Mucosa of descending colon (tissue), 3 donors: ENCODE measurements at regions not wholly inside any gene's neighbourhood (a gene's known extent, or its start where the extent isn't known, plus 50 kb on each side); places are given as distances from the start of the nearest gene placed in this dataset.
A peak's percentile ranks its signal among the peaks of the same experiment; 100 is the strongest.
"Not testable (repeated sequence)": the region's sequence is repeated elsewhere in the genome, so short reads cannot be mapped to it uniquely, and the experiment has no call there.

Experiments
- ATAC-seq: fragments of 200-7000 bp; cut with Tn5 transposase; one replicate; pipeline ENCODE4 v1.9.1; 2020; ENCODE audit warnings: mild to moderate bottlenecking, moderate library complexity
- DNase-seq, 3 donors: peaks; one replicate each; pipeline ENCODE4 v3.0.0-alpha.2; 2020
- H3K36me3 ChIP-seq: fragments of 200-600 bp; one replicate; pipeline ENCODE4 v1.8.0; 2021; ENCODE audit warnings: low read depth, mild to moderate bottlenecking
- H3K4me1 ChIP-seq: fragments of 200-600 bp; one replicate; pipeline ENCODE4 v1.8.0; 2021; ENCODE audit warnings: low read depth, mild to moderate bottlenecking
- H3K4me3 ChIP-seq: fragments of 200-600 bp; one replicate; pipeline ENCODE4 v1.8.0; 2021; ENCODE audit warnings: mild to moderate bottlenecking
- H3K9me3 ChIP-seq: fragments of 200-600 bp; one replicate; pipeline ENCODE4 v1.8.0; 2021; ENCODE audit warnings: mild to moderate bottlenecking
- intact Hi-C, 2 donors: fragments of 100-400 bp; cut with DNase I in 1 of 2; cut with micrococcal nuclease in 1 of 2; formaldehyde crosslinking; loops; one replicate each; pipeline versions ENCODE4 v1.11.0 to v1.11.1; 2022; cut with DNase I, micrococcal nuclease
- TF ChIP-seq, protein P1 (sequence below): fragments of 200-600 bp; IDR thresholded peaks from one replicate; pipeline ENCODE4 v1.8.0; 2022; ENCODE audit warnings: antibody characterized with exemption, mild to moderate bottlenecking
- donor health status: DM: no; HTN: no; CAD: no; lungs with moderate emphysema.
- donor health status: DM: no; HTN: no; CAD: no.
- donor health status: DM: no; HTN: yes; CAD: no.

DNA sequence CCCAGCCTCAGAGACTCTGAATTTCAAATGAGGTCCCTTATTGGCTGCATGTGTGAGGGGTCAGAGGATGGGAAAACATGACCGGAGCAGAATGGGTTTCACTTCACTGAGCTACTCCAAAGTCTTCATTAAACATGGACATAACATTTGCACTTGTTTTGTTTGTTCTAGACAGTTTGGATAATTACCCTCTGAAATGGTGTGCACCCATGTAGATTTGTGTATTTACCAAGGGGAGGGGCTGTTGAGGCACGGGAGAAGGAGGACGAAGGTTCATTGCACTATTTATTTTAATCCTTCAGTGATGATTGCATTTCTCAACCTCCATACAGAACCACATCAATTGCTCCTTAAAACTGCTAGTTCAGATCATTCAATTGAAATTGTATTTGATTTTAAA, 364.2 kb downstream of the TFAP2B start:
- TF ChIP-seq, protein P1, sequence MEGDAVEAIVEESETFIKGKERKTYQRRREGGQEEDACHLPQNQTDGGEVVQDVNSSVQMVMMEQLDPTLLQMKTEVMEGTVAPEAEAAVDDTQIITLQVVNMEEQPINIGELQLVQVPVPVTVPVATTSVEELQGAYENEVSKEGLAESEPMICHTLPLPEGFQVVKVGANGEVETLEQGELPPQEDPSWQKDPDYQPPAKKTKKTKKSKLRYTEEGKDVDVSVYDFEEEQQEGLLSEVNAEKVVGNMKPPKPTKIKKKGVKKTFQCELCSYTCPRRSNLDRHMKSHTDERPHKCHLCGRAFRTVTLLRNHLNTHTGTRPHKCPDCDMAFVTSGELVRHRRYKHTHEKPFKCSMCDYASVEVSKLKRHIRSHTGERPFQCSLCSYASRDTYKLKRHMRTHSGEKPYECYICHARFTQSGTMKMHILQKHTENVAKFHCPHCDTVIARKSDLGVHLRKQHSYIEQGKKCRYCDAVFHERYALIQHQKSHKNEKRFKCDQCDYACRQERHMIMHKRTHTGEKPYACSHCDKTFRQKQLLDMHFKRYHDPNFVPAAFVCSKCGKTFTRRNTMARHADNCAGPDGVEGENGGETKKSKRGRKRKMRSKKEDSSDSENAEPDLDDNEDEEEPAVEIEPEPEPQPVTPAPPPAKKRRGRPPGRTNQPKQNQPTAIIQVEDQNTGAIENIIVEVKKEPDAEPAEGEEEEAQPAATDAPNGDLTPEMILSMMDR = no peak
- Histone ChIP-seq H3K36me3 (no peaks in the 10 kb centered on the region), H3K4me3 (no peak overlapping the region), H3K4me1 (no peaks in the 10 kb centered on the region), H3K9me3 (no peaks in the 10 kb centered on the region)
- DNase-seq (no peak), ATAC-seq (no peak)
- intact Hi-C loops = no loop called here

DNA sequence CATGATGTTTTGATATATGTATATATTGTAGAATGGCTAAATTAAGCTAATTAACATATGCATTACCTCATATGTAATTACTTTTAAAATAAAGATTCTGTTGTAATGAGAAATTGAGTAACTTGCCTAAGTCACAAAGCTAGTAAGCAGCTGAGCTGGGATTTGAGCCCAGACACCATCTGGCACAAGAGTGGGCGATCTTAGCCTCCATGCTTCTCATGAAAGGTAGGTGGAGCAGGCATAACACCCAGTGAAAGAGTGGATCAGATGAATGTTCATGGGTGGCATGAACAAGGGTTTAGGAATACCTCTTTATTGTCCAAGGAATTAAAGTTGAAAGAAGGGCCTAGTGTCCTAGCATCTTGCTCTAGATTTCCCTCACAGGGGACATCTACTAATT, 365.4 kb downstream of the TFAP2B start:
- DNase-seq (no peak), ATAC-seq (no peak)
- H3K4me1 ChIP-seq = no peaks in the 10 kb centered on the region
- TF ChIP-seq, protein P1 = no peak
- no peak overlapping the region for H3K4me3 ChIP-seq
- intact Hi-C loops = no loop called here
- no peaks in the 10 kb centered on the region for H3K9me3 ChIP-seq
- no peaks in the 10 kb centered on the region for H3K36me3 ChIP-seq

DNA sequence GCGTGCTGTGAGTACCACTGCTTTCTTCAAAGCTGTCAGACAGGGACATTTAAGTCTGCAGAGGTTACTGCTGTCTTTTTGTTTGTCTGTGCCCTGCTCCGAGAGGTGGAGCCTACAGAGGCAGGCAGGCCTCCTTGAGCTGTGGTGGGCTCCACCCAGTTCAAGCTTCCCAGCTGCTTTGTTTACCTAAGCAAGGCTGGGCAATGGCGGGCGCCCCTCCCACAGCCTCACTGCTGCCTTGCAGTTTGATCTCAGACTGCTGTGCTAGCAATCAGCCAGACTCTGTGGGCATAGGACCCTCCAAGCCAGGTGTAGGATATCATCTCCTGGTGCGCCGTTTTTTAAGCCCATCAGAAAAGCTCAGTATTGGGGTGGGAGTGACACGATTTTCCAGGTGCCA, 374.5 kb downstream of the TFAP2B start:
- DNase-seq = peak; percentile 40 to 64 (median 53)
- H3K4me1 ChIP-seq, H3K4me3 ChIP-seq, ATAC-seq, H3K9me3 ChIP-seq, H3K36me3 ChIP-seq, intact Hi-C loops: not testable (repeated sequence)

DNA sequence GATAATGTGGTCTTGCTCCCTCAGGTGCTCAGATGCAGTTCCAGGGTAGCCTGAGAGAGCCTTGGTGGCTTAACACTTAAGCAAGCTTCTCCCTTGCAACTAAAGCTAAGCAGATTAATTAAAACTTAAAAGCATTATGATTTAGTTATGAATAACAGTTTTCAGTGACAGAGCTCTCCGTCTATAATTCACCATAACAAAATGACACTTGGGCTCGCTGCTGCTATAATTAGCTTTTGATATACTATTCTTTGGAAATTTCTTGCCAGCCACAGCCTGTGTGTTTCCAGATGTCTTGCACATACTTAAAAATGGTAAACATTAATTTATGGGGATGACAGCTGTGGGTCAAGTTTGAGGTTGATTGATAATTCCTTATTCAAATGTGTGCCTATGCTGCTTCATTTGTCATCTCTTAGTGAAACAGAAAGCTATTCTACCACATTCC, 380.5 kb downstream of the TFAP2B start:
- DNase-seq (no peak), ATAC-seq (no peak)
- Histone ChIP-seq H3K9me3 (no peaks in the 10 kb centered on the region), H3K4me3 (no peak overlapping the region), H3K36me3 (no peaks in the 10 kb centered on the region), H3K4me1 (no peaks in the 10 kb centered on the region)
- intact Hi-C loops = no loop called here
- TF ChIP-seq, protein P1 = no peak

DNA sequence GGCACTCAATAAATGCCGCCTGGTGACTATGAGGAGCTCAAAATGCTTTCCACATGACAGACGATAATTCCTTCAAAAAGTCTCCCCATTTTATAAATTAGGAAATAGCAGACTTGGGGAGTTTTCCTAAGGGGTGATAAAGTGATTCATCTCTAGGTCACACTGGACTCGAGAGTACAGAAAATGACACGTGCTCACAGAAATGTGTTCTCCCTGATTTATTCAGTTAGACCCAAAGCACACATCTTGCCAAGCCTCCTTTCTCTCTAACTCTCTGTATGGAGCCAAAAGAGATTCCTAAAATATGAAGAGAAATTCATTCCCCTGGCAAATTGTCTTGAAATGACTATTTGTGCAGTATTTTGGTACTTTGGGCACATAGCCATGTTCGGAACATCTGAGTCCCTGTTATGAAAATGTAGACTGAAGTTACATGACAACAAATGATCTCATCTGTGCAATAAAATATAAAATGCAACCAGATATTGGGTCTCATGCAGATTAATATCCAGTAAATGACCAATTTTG, 381.1 kb downstream of the TFAP2B start:
- no peaks in the 10 kb centered on the region for H3K9me3 ChIP-seq
- no peaks in the 10 kb centered on the region for H3K4me1 ChIP-seq
- ATAC-seq (no peak), DNase-seq (no peak)
- no peak overlapping the region for H3K4me3 ChIP-seq
- H3K36me3 ChIP-seq = no peaks in the 10 kb centered on the region
- intact Hi-C loops = no loop called here
- TF ChIP-seq, protein P1 = no peak

DNA sequence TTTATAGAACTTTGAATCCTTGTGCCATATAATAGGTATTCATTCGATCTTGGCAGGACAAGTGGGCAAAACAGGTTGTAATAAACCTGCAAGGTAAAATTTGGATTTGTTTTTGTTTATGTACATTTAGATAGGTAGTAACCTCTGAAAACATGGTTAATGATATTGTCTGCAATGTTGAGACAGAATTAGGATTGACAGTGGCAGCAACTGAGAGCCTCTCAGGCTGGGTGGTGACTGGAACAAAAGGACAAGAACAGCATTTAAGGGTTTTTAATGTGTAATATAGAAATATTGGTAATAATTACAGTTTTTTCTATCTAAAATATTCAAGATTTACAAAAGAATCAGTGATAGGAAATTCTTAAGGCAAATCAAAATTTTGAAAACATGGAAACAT, 382.0 kb downstream of the TFAP2B start:
- H3K4me3 ChIP-seq = no peak overlapping the region
- ATAC-seq (no peak), DNase-seq (no peak)
- H3K4me1 ChIP-seq = no peaks in the 10 kb centered on the region
- intact Hi-C loops = no loop called here
- no peaks in the 10 kb centered on the region for H3K36me3 ChIP-seq
- no peaks in the 10 kb centered on the region for H3K9me3 ChIP-seq
- TF ChIP-seq, protein P1 = no peak

DNA sequence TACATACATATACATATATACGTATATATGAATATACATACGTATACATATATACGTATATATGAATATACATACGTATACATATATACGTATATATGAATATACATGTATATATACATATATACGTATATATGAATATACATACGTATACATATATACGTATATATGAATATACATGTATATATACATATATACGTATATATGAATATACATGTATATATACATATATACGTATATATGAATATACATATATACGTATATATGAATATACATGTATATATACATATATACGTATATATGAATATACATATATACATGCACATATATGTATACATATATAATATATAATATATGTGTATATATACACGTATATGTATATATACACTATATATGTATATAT, 384.0 kb downstream of the TFAP2B start:
- H3K36me3 ChIP-seq, ATAC-seq, H3K4me3 ChIP-seq, H3K9me3 ChIP-seq, H3K4me1 ChIP-seq, intact Hi-C loops, DNase-seq: not testable (repeated sequence)
